SK-N-SH treated with all-trans-retinoic acid at 6 μM for 48 hours (cell line): ENCODE measurements at regions not wholly inside any gene's neighbourhood (a gene's known extent, or its start where the extent isn't known, plus 50 kb on each side); places are given as distances from the start of the nearest gene placed in this dataset.

Source experiments
- ATAC-seq: fragments of 200-7000 bp; cut with Tn5 transposase; 3 replicates; pipeline ENCODE4 v1.9.1; 2020; ENCODE audit warnings: mild to moderate bottlenecking, moderate library complexity
- ARNTL ChIP-seq: fragments of 450-650 bp; formaldehyde crosslinking; IDR thresholded peaks from 2 replicates; pipeline ENCODE4 v1.5.0; 2020; ENCODE audit warnings: low read depth, mild to moderate bottlenecking, moderate library complexity, borderline replicate concordance
- CREB5 ChIP-seq: fragments of 250-450 bp; sonication (Bioruptor Pico); IDR thresholded peaks from 2 replicates; pipeline ENCODE4 v1.5.1; 2020; ENCODE audit warnings: low read depth, mild to moderate bottlenecking, moderate library complexity
- CSDC2 ChIP-seq: fragments of 250-450 bp; sonication (Bioruptor Pico); IDR thresholded peaks from 2 replicates; pipeline ENCODE4 v1.5.0; 2020; ENCODE audit warnings: mild to moderate bottlenecking, moderate library complexity
- CSRNP3 ChIP-seq: fragments of 250-450 bp; sonication (Bioruptor Pico); IDR thresholded peaks from 2 replicates; pipeline ENCODE4 v1.5.1; 2021; ENCODE audit warnings: mild to moderate bottlenecking, moderate library complexity
- ESRRG ChIP-seq: fragments of 250-450 bp; sonication (Bioruptor Pico); IDR thresholded peaks from 2 replicates; pipeline ENCODE4 v1.6.1; 2021; ENCODE audit warnings: mild to moderate bottlenecking
- PATZ1 ChIP-seq: fragments of 250-450 bp; sonication (Bioruptor Pico); IDR thresholded peaks from 2 replicates; pipeline ENCODE4 v1.8.0; 2020; ENCODE audit warnings: mild to moderate bottlenecking, moderate library complexity, borderline replicate concordance
- POU6F1 ChIP-seq: fragments of 250-450 bp; sonication (Bioruptor Pico); IDR thresholded peaks from 2 replicates; pipeline ENCODE4 v1.8.0; 2021; ENCODE audit warnings: low read depth, mild to moderate bottlenecking, moderate library complexity, borderline replicate concordance
- PPARA ChIP-seq: fragments of 250-450 bp; sonication (Bioruptor Pico); IDR thresholded peaks from 2 replicates; pipeline ENCODE4 v1.5.0; 2020; ENCODE audit warnings: mild to moderate bottlenecking, borderline replicate concordance
- SNAI2 ChIP-seq: fragments of 250-450 bp; sonication (Bioruptor Pico); IDR thresholded peaks from 2 replicates; pipeline ENCODE4 v1.5.0; 2020; ENCODE audit warnings: mild to moderate bottlenecking, moderate library complexity
- TOX ChIP-seq: fragments of 250-450 bp; sonication (Bioruptor Pico); IDR thresholded peaks from 2 replicates; pipeline ENCODE4 v1.8.0; 2021; ENCODE audit warnings: mild to moderate bottlenecking, moderate library complexity, borderline replicate concordance
- TSHZ2 ChIP-seq: fragments of 250-450 bp; sonication (Bioruptor Pico); IDR thresholded peaks from 2 replicates; pipeline ENCODE4 v1.5.0; 2020; ENCODE audit warnings: mild to moderate bottlenecking, moderate library complexity
- ZC3H10 ChIP-seq: fragments of 250-450 bp; sonication (Bioruptor Pico); IDR thresholded peaks from 2 replicates; pipeline ENCODE4 v1.5.1; 2021; ENCODE audit warnings: mild to moderate bottlenecking, moderate library complexity
- ZFP3 ChIP-seq: fragments of 250-450 bp; sonication (Bioruptor Pico); IDR thresholded peaks from 2 replicates; pipeline ENCODE4 v1.5.0; 2020; ENCODE audit warnings: mild to moderate bottlenecking, moderate library complexity
- ZFP30 ChIP-seq: fragments of 450-650 bp; formaldehyde crosslinking; IDR thresholded peaks from 2 replicates; pipeline ENCODE4 v1.5.0; 2022; ENCODE audit warnings: mild to moderate bottlenecking, moderate library complexity
- ZNF565 ChIP-seq: fragments of 450-650 bp; formaldehyde crosslinking; conservative IDR thresholded peaks from 2 replicates; pipeline ENCODE4 v1.5.0; 2020; ENCODE audit warnings: low read depth, mild to moderate bottlenecking, moderate library complexity
- ZNF70 ChIP-seq: fragments of 450-650 bp; formaldehyde crosslinking; IDR thresholded peaks from 2 replicates; pipeline ENCODE4 v1.5.0; 2020; ENCODE audit warnings: mild to moderate bottlenecking, moderate library complexity

GRCh38 chr14:99326041-99326710, 54.2 kb upstream of the BCL11B start (continued):
- no peak for TF ChIP-seq SNAI2 (CRISPR knock-in tag)
- TF ChIP-seq CSDC2 (CRISPR knock-in tag) = no peak
- no peak for TF ChIP-seq ZNF565 (CRISPR knock-in tag)
- no peak for TF ChIP-seq ZNF70 (CRISPR knock-in tag)
- no peak for TF ChIP-seq PPARA
- no peak for TF ChIP-seq ZFP3
- TF ChIP-seq, all 23 proteins: peak for 0

GRCh38 chr14:99325591-99325990, 53.6 kb upstream of the BCL11B start:
- no peak for TF ChIP-seq PATZ1 (CRISPR knock-in tag)
- no peak for TF ChIP-seq ZNF565 (CRISPR knock-in tag)
- TF ChIP-seq ZC3H10 (CRISPR knock-in tag) = no peak
- TF ChIP-seq SNAI2 (CRISPR knock-in tag) = no peak
- no peak for TF ChIP-seq ARNTL (CRISPR knock-in tag)
- no peak for TF ChIP-seq TOX
- TF ChIP-seq POU6F1 (CRISPR knock-in tag) = no peak
- TF ChIP-seq ESRRG (CRISPR knock-in tag) = no peak
- ATAC-seq = no peak

- ATAC-seq = no peak
- TF ChIP-seq ZC3H10 (CRISPR knock-in tag) (no peak), ZNF565 (CRISPR knock-in tag) (no peak), CSRNP3 (CRISPR knock-in tag) (no peak), ZNF70 (CRISPR knock-in tag) (no peak), TSHZ2 (no peak)
These were observed 53.0 kb upstream of the BCL11B start for GRCh38 chr14:99325016-99325415.

- TF ChIP-seq CSRNP3 (CRISPR knock-in tag) (no peak), CREB5 (no peak), PPARA (no peak), ZFP30 (CRISPR knock-in tag) (no peak), ESRRG (CRISPR knock-in tag) (no peak), PATZ1 (CRISPR knock-in tag) (no peak)
- ATAC-seq = no peak; the same call in 2 of the 3 replicates
These were observed 52.3 kb upstream of the BCL11B start for GRCh38 chr14:99324291-99324690.
